HK-2 (cell line): ENCODE measurements at regions not wholly inside any gene's neighbourhood (a gene's known extent, or its start where the extent isn't known, plus 50 kb on each side); places are given as distances from the start of the nearest gene placed in this dataset.
"Not testable (repeated sequence)": the region's sequence is repeated elsewhere in the genome, so short reads cannot be mapped to it uniquely, and the experiment has no call there.

Experiments used
- DNase-seq: peaks from one replicate; pipeline ENCODE4 v3.0.0-alpha.2; 2018; ENCODE audit not compliant: unreplicated experiment

- no peak for DNase-seq
Measured at GRCh38 chr16:85526185-85526974, 86.7 kb upstream of the GSE1 start.

- DNase-seq = no peak
Measured at GRCh38 chr16:85527042-85527766, 85.9 kb upstream of the GSE1 start.

- DNase-seq = no peak
Measured at GRCh38 chr16:85527767-85528297, 85.3 kb upstream of the GSE1 start.

- DNase-seq = peak; percentile 25
Measured at GRCh38 chr16:85528528-85529387, 84.4 kb upstream of the GSE1 start.

- DNase-seq = no peak
Measured at GRCh38 chr16:85529489-85530369, 83.4 kb upstream of the GSE1 start.

GRCh38 chr16:85530370-85530739 is 82.8 kb upstream of the GSE1 start:
- DNase-seq = no peak

GRCh38 chr16:85531516-85531915 is 81.6 kb upstream of the GSE1 start:
- DNase-seq = no peak

GRCh38 chr16:85532147-85532546 is 81.0 kb upstream of the GSE1 start:
- DNase-seq = no peak

GRCh38 chr16:85533593-85533992 is 79.5 kb upstream of the GSE1 start:
- DNase-seq = not testable (repeated sequence)

- no peak for DNase-seq
Measured at GRCh38 chr16:85534536-85535351, 78.4 kb upstream of the GSE1 start.

- DNase-seq = no peak
Measured at GRCh38 chr16:85535352-85536072, 77.6 kb upstream of the GSE1 start.

GRCh38 chr16:85536073-85536410 is 77.1 kb upstream of the GSE1 start:
- DNase-seq = no peak

GRCh38 chr16:85536411-85537330 is 76.5 kb upstream of the GSE1 start:
- no peak for DNase-seq

- no peak for DNase-seq
Measured at GRCh38 chr16:85537331-85537788, 75.8 kb upstream of the GSE1 start.

- DNase-seq = no peak
Measured at GRCh38 chr16:85537795-85538401, 75.2 kb upstream of the GSE1 start.

GRCh38 chr16:85539084-85539483 is 74.0 kb upstream of the GSE1 start:
- DNase-seq = no peak

GRCh38 chr16:85539629-85540291 is 73.4 kb upstream of the GSE1 start:
- DNase-seq = no peak

GRCh38 chr16:85541181-85541580 is 71.9 kb upstream of the GSE1 start:
- DNase-seq = no peak
